CD4-positive, CD25-positive, alpha-beta regulatory T cell (primary cell): ENCODE measurements at regions not wholly inside any gene's neighbourhood (a gene's known extent, or its start where the extent isn't known, plus 50 kb on each side); places are given as distances from the start of the nearest gene placed in this dataset.

Source experiments
- ATAC-seq, 2 donors: fragments of 150-1000 bp; cut with Tn5 transposase; one replicate each; pipeline ENCODE4 v1.10.0; 2021; ENCODE audit warnings: low read depth in 2 of 2, moderate number of reproducible peaks in 2 of 2, moderate library complexity in 1 of 2
- DNase-seq, 3 donors: peaks; one replicate each; pipeline versions ENCODE4 v3.0.0 to v3.0.0-alpha.2; 2012 to 2022; ENCODE audit warnings: mixed read lengths in 1 of 3
- H3K27ac ChIP-seq: one replicate; pipeline ENCODE4 v1.7.0; 2013; ENCODE audit warnings: mild to moderate bottlenecking, low read length; ENCODE audit not compliant: insufficient read depth, poor library complexity, severe bottlenecking
- H3K27me3 ChIP-seq: one replicate; pipeline ENCODE4 v1.7.0; 2013; ENCODE audit warnings: low read length; ENCODE audit not compliant: control insufficient read depth, insufficient read depth
- H3K36me3 ChIP-seq: one replicate; pipeline ENCODE4 v1.7.0; 2013; ENCODE audit warnings: mild to moderate bottlenecking, low read length, moderate library complexity; ENCODE audit not compliant: control insufficient read depth, insufficient read depth
- H3K4me1 ChIP-seq: 2 replicates; pipeline ENCODE4 v1.7.0; 2013; ENCODE audit warnings: mild to moderate bottlenecking, low read length; ENCODE audit not compliant: insufficient read depth, control insufficient read depth, poor library complexity, severe bottlenecking
- H3K4me3 ChIP-seq: one replicate; pipeline ENCODE4 v1.7.0; 2013; ENCODE audit warnings: low read depth, mild to moderate bottlenecking, low read length, moderate library complexity
- H3K9me3 ChIP-seq, 2 experiments: 1 replicate in 1 of 2; 2 replicates in 1 of 2; pipeline ENCODE4 v1.7.0; 2013; ENCODE audit warnings: low read length in 2 of 2, mild to moderate bottlenecking in 1 of 2, moderate library complexity in 1 of 2; ENCODE audit not compliant: control insufficient read depth in 2 of 2
- H3K27ac Mint-ChIP-seq, 3 donors: one replicate each; pipeline ENCODE4 v1.8.0; 2020 to 2022; ENCODE audit warnings: mild to moderate bottlenecking in 3 of 3, mixed read lengths in 3 of 3, moderate library complexity in 2 of 3
- H3K27me3 Mint-ChIP-seq: one replicate; pipeline ENCODE4 v1.8.0; 2022; ENCODE audit warnings: mild to moderate bottlenecking, mixed read lengths
- H3K36me3 Mint-ChIP-seq: one replicate; pipeline ENCODE4 v1.8.0; 2020; ENCODE audit warnings: mixed read lengths
- H3K4me1 Mint-ChIP-seq, 4 donors: one replicate each; pipeline ENCODE4 v1.8.0; 2020 to 2022; ENCODE audit warnings: mixed read lengths in 4 of 4, mild to moderate bottlenecking in 1 of 4
- H3K4me3 Mint-ChIP-seq, 4 donors: one replicate each; pipeline ENCODE4 v1.8.0; 2020 to 2022; ENCODE audit warnings: mild to moderate bottlenecking in 4 of 4, mixed read lengths in 4 of 4, moderate library complexity in 3 of 4
- H3K9me3 Mint-ChIP-seq, 7 donors: one replicate each; pipeline ENCODE4 v1.8.0; 2020 to 2022; ENCODE audit warnings: mixed read lengths in 7 of 7, mild to moderate bottlenecking in 3 of 7, moderate library complexity in 2 of 7

GRCh38 chr1:221824909-221825308 lies 83.0 kb upstream of the DUSP10 start:
- peaks cover 17 to 50% (median 31%) of the 10 kb centered on the region in 4 donors for H3K4me1 Mint-ChIP-seq
- Histone ChIP-seq H3K4me3 (no peak overlapping the region), H3K9me3 (no peaks in the 10 kb centered on the region), H3K27me3 (no peaks in the 10 kb centered on the region), H3K36me3 (no peaks in the 10 kb centered on the region), H3K27ac (no peak overlapping the region), H3K4me1 (peaks cover 29% of the 10 kb centered on the region)
- H3K36me3 Mint-ChIP-seq, result no peaks in the 10 kb centered on the region
- DNase-seq (no peak), ATAC-seq (no peak)
- H3K27me3 Mint-ChIP-seq, result peaks cover 4% of the 10 kb centered on the region
- H3K27ac Mint-ChIP-seq, result peak overlapping the region in 1 of 3 donors; percentile 33
- no peak overlapping the region for H3K4me3 Mint-ChIP-seq
- H3K9me3 Mint-ChIP-seq, result peaks cover 0 to 2% (median 0%) of the 10 kb centered on the region in 7 donors

GRCh38 chr1:221824025-221824424 lies 82.1 kb upstream of the DUSP10 start:
- Histone ChIP-seq H3K9me3 (no peaks in the 10 kb centered on the region), H3K27me3 (no peaks in the 10 kb centered on the region), H3K4me3 (no peak overlapping the region), H3K27ac (no peak overlapping the region), H3K4me1 (peaks cover 20% of the 10 kb centered on the region), H3K36me3 (no peaks in the 10 kb centered on the region)
- Mint-ChIP-seq H3K36me3 (no peaks in the 10 kb centered on the region), H3K9me3 (peaks cover 0 to 2% (median 0%) of the 10 kb centered on the region in 7 donors), H3K4me3 (no peak overlapping the region), H3K4me1 (peaks cover 8 to 41% (median 24%) of the 10 kb centered on the region in 4 donors), H3K27me3 (peaks cover 4% of the 10 kb centered on the region), H3K27ac (no peak overlapping the region)
- ATAC-seq (peak in 1 of 2 donors; percentile 35), DNase-seq (no peak)

DNA sequence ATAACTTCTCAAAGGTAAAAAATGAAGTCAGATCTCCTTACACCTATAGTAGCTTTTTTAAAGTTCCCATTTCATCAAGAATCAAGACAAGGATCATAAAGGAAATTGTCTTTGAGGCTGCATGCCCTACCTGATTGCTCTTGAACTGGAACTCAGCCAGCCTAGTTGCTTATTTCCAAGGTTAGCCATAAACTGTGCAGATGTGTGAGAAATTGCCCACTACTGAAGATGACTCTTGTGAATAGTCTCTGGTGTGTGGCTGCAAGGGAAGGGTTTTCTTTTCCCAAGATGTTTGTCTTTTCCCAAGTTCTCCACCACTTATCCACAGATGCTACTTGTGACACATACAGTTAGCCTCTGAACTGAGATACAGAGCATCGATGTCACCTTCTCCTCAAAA lies 81.7 kb upstream of the DUSP10 start:
- Mint-ChIP-seq H3K27ac (no peak overlapping the region), H3K27me3 (peaks cover 4% of the 10 kb centered on the region)
- no peak overlapping the region for H3K27ac ChIP-seq

GRCh38 chr1:221823149-221823548 lies 81.3 kb upstream of the DUSP10 start:
- Histone ChIP-seq H3K4me3 (no peak overlapping the region), H3K27ac (no peak overlapping the region), H3K9me3 (no peaks in the 10 kb centered on the region), H3K36me3 (no peaks in the 10 kb centered on the region), H3K27me3 (no peaks in the 10 kb centered on the region), H3K4me1 (peaks cover 13% of the 10 kb centered on the region)
- Mint-ChIP-seq H3K27me3 (peaks cover 4% of the 10 kb centered on the region), H3K36me3 (no peaks in the 10 kb centered on the region), H3K4me3 (no peak overlapping the region), H3K27ac (no peak overlapping the region), H3K4me1 (peaks cover 0 to 32% (median 16%) of the 10 kb centered on the region in 4 donors), H3K9me3 (peaks cover 0 to 2% (median 0%) of the 10 kb centered on the region in 7 donors)
- DNase-seq (no peak), ATAC-seq (no peak)

More for the DNA sequence above, 81.7 kb upstream of the DUSP10 start:
- Mint-ChIP-seq H3K4me3 (no peak overlapping the region), H3K9me3 (peaks cover 0 to 2% (median 0%) of the 10 kb centered on the region in 7 donors), H3K4me1 (peaks cover 4 to 36% (median 20%) of the 10 kb centered on the region in 4 donors), H3K36me3 (no peaks in the 10 kb centered on the region)
- DNase-seq (no peak), ATAC-seq (no peak)
- Histone ChIP-seq H3K4me1 (peaks cover 16% of the 10 kb centered on the region), H3K27me3 (no peaks in the 10 kb centered on the region), H3K4me3 (no peak overlapping the region), H3K9me3 (no peaks in the 10 kb centered on the region), H3K36me3 (no peaks in the 10 kb centered on the region)

DNA sequence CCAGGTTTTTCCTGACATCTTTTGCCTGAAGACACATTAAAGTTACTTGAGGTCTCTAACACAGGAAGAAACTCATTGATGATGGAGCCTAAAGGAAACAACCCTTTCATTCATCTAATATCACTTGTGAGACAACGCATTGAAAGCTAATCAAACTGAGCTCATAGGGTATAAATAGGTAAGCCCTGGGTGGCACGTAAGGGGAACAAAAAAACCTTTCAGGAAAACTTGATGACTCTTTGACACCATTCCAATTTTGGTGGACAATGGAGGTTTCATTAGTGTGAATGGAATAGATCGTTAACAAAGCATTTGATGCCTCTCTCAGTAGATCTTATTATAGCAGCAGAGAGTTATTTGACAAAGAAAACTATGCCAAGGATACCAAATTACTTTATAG lies 80.7 kb upstream of the DUSP10 start:
- H3K9me3 ChIP-seq, result no peaks in the 10 kb centered on the region
- no peak overlapping the region for H3K4me3 ChIP-seq
- no peak overlapping the region for H3K27ac ChIP-seq
- ATAC-seq (no peak), DNase-seq (no peak)
- Mint-ChIP-seq H3K27me3 (peaks cover 7% of the 10 kb centered on the region), H3K4me3 (no peak overlapping the region), H3K9me3 (peaks cover 0 to 2% (median 0%) of the 10 kb centered on the region in 7 donors), H3K27ac (peak overlapping the region in 1 of 3 donors; percentile 10), H3K4me1 (peaks cover 0 to 27% (median 11%) of the 10 kb centered on the region in 4 donors), H3K36me3 (no peaks in the 10 kb centered on the region)
- H3K27me3 ChIP-seq, result no peaks in the 10 kb centered on the region
- H3K4me1 ChIP-seq, result peaks cover 11% of the 10 kb centered on the region
- no peaks in the 10 kb centered on the region for H3K36me3 ChIP-seq

DNA sequence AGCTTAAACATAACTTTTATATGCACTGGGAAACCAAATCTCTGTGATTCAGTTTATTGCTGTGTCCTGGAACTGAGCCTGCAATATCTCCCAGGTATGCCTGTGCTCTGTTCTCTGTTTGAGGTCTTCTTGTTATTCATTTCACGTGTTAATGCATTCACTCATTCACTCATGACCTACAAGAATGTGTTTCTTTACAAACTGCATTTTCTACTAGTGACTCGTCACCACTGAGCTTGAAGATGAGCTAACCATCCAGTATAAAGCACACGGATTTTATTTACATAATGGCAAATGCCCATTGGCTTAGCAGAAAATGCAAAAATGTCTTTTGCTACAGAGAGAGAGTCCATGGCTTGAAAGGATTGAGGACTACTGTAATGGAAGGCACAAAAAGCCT lies 75.0 kb upstream of the DUSP10 start:
- H3K27me3 Mint-ChIP-seq, result peaks cover 10% of the 10 kb centered on the region
- no peak overlapping the region for H3K27ac Mint-ChIP-seq
- H3K4me1 Mint-ChIP-seq, result peaks cover 0 to 2% (median 0%) of the 10 kb centered on the region in 4 donors
- H3K4me3 Mint-ChIP-seq, result no peak overlapping the region
- no peaks in the 10 kb centered on the region for H3K36me3 ChIP-seq
- peaks cover 0 to 4% (median 0%) of the 10 kb centered on the region in 7 donors for H3K9me3 Mint-ChIP-seq
- H3K4me1 ChIP-seq, result no peaks in the 10 kb centered on the region
- H3K27me3 ChIP-seq, result no peaks in the 10 kb centered on the region
- H3K27ac ChIP-seq, result no peak overlapping the region
- DNase-seq, result no peak
- H3K9me3 ChIP-seq, result no peaks in the 10 kb centered on the region
- H3K36me3 Mint-ChIP-seq, result no peaks in the 10 kb centered on the region
- no peak overlapping the region for H3K4me3 ChIP-seq
- ATAC-seq, result no peak

GRCh38 chr1:221815660-221816059 lies 73.8 kb upstream of the DUSP10 start:
- Mint-ChIP-seq H3K4me3 (no peak overlapping the region), H3K27ac (no peak overlapping the region), H3K36me3 (no peaks in the 10 kb centered on the region), H3K27me3 (peaks cover 7% of the 10 kb centered on the region), H3K9me3 (peaks cover 0 to 3% (median 0%) of the 10 kb centered on the region in 7 donors), H3K4me1 (peaks cover 0 to 10% (median 4%) of the 10 kb centered on the region in 4 donors)
- ATAC-seq (no peak), DNase-seq (no peak)
- Histone ChIP-seq H3K4me1 (no peaks in the 10 kb centered on the region), H3K9me3 (no peaks in the 10 kb centered on the region), H3K27ac (no peak overlapping the region), H3K4me3 (no peak overlapping the region), H3K36me3 (no peaks in the 10 kb centered on the region), H3K27me3 (no peaks in the 10 kb centered on the region)

- no peak for DNase-seq
- Histone ChIP-seq H3K4me1 (peaks cover 11% of the 10 kb centered on the region), H3K27me3 (no peaks in the 10 kb centered on the region), H3K4me3 (no peak overlapping the region), H3K27ac (no peak overlapping the region), H3K9me3 (no peaks in the 10 kb centered on the region), H3K36me3 (no peaks in the 10 kb centered on the region)
- Mint-ChIP-seq H3K9me3 (peaks cover 0 to 3% (median 0%) of the 10 kb centered on the region in 7 donors), H3K4me1 (peaks cover 6 to 27% (median 19%) of the 10 kb centered on the region in 4 donors), H3K36me3 (no peaks in the 10 kb centered on the region), H3K4me3 (no peak overlapping the region), H3K27ac (no peak overlapping the region), H3K27me3 (peaks cover 7% of the 10 kb centered on the region)
- no peak for ATAC-seq
These were observed 72.0 kb upstream of the DUSP10 start for GRCh38 chr1:221813887-221814286.
